Activated naive CD8-positive, alpha-beta T cell (primary cell): ENCODE measurements at regions not wholly inside any gene's neighbourhood (a gene's known extent, or its start where the extent isn't known, plus 50 kb on each side); places are given as distances from the start of the nearest gene placed in this dataset.

Experiments used
- H3K27ac Mint-ChIP-seq: one replicate; pipeline ENCODE4 v1.8.0; 2021; ENCODE audit warnings: mixed read lengths
- H3K27me3 Mint-ChIP-seq: one replicate; pipeline ENCODE4 v1.8.0; 2021; ENCODE audit warnings: mixed read lengths
- H3K36me3 Mint-ChIP-seq: one replicate; pipeline ENCODE4 v1.8.0; 2021; ENCODE audit warnings: mixed read lengths
- H3K4me1 Mint-ChIP-seq: one replicate; pipeline ENCODE4 v1.8.0; 2021; ENCODE audit warnings: low read depth, mixed read lengths
- H3K4me3 Mint-ChIP-seq: one replicate; pipeline ENCODE4 v1.8.0; 2021; ENCODE audit warnings: mild to moderate bottlenecking, mixed read lengths
- H3K9me3 Mint-ChIP-seq: one replicate; pipeline ENCODE4 v1.8.0; 2021; ENCODE audit warnings: low read depth, mixed read lengths

- no peak overlapping the region for H3K27ac Mint-ChIP-seq
- no peaks in the 10 kb centered on the region for H3K27me3 Mint-ChIP-seq
- H3K4me1 Mint-ChIP-seq, result no peaks in the 10 kb centered on the region
- H3K9me3 Mint-ChIP-seq, result no peaks in the 10 kb centered on the region
- no peaks in the 10 kb centered on the region for H3K36me3 Mint-ChIP-seq
- no peak overlapping the region for H3K4me3 Mint-ChIP-seq
These were observed 449.1 kb downstream of the BCOR start for GRCh38 chrX:39648548-39649254.

DNA sequence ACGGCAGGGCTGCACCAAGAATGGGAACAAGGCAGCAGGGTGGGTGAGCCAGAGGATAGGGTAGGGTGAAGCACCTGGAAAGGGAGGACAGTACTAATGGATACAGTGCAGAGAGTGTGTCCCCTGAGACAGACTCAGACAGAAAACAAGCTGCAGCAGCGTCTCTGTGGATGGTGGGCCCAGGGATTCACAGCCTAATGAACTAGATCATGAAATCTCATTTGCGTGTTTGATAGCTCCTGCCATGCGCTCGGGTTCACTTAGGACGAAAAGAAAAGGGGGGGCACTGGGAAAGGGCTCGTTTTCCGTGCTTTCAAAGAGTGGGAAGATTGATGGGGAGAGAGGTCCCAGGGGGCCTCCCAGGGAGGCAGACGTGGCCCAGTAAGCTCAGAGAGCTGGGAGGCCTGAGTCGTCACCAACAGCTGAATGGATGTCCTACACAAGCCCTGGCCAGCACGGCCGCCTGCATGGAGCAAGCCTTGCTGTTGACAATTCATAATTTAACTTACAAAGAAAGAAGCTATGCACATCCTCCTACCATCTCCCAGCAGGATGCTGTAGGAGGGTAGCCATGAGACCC lies 446.9 kb downstream of the BCOR start:
- Mint-ChIP-seq H3K27ac (no peak overlapping the region), H3K27me3 (no peaks in the 10 kb centered on the region), H3K36me3 (no peaks in the 10 kb centered on the region), H3K9me3 (no peaks in the 10 kb centered on the region), H3K4me3 (no peak overlapping the region), H3K4me1 (peaks cover 10% of the 10 kb centered on the region)

DNA sequence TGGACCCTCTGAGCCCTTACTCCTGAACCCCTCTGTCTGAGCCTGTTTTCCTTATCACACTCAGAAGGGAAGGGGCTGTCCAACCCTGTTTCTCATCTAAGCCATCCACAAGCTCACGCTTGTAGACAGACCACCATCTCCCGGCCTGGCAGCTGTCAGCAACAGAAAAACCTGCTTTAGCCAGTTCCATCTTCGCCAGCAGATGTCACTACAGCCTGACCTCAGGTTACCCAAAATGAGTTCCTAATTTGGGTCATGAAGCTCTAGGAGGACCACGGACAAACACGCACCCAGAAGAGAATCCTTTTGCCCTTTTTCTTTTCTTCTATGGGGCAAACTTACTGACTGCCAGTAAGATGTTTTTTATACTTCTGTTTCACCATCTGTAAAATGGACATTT lies 445.4 kb downstream of the BCOR start:
- peaks cover 10% of the 10 kb centered on the region for H3K4me1 Mint-ChIP-seq
- H3K27ac Mint-ChIP-seq, result no peak overlapping the region
- H3K9me3 Mint-ChIP-seq, result no peaks in the 10 kb centered on the region
- H3K36me3 Mint-ChIP-seq, result no peaks in the 10 kb centered on the region
- no peaks in the 10 kb centered on the region for H3K27me3 Mint-ChIP-seq
- no peak overlapping the region for H3K4me3 Mint-ChIP-seq

GRCh38 chrX:39653691-39654090 lies 444.1 kb downstream of the BCOR start:
- no peak overlapping the region for H3K27ac Mint-ChIP-seq
- H3K4me1 Mint-ChIP-seq, result peaks cover 10% of the 10 kb centered on the region

DNA sequence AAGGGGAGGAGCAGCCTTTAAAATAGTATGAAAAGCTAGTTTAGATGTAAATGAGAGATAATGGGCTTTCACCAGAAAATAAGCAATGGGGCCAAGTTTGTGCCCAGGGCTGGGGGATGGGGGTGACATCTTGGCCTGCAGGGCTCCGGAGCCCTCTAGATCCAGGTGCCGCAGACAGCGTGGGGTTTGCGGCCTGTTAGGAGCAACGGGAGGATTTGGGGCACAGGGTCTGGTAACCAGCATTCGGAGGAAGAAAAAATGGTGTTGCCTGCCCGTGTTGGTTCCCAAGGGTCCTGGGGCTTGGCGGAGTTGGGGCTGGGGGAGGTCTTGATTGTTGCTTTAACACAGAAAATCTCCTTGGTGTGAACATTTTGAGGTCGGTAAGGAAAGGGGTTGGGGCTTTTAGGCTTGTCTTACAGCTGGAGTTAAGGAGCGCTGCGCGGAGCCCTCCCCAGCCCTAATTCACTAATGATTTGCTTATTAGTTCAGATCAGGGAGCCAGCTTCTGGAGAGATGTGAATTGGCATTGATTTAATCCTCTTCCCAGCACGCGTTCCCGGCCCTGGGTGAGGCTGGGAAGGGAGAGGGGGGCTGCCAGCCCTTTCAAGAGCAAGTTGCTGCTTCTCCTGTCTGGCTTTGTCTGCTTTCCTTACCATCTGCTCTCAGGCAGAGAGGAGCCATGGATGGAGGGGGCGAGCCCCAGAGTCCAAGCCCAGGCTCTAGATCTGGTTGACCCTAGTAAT lies 443.4 kb downstream of the BCOR start:
- Mint-ChIP-seq H3K27me3 (no peaks in the 10 kb centered on the region), H3K36me3 (no peaks in the 10 kb centered on the region), H3K4me1 (peaks cover 10% of the 10 kb centered on the region), H3K27ac (no peak overlapping the region), H3K9me3 (no peaks in the 10 kb centered on the region), H3K4me3 (no peak overlapping the region)

More at GRCh38 chrX:39653691-39654090, 444.1 kb downstream of the BCOR start:
- Mint-ChIP-seq H3K27me3 (no peaks in the 10 kb centered on the region), H3K9me3 (no peaks in the 10 kb centered on the region), H3K4me3 (no peak overlapping the region), H3K36me3 (no peaks in the 10 kb centered on the region)

GRCh38 chrX:39654952-39655351 lies 442.8 kb downstream of the BCOR start:
- Mint-ChIP-seq H3K9me3 (no peaks in the 10 kb centered on the region), H3K27me3 (no peaks in the 10 kb centered on the region), H3K4me1 (peaks cover 10% of the 10 kb centered on the region), H3K36me3 (no peaks in the 10 kb centered on the region), H3K4me3 (no peak overlapping the region), H3K27ac (no peak overlapping the region)

GRCh38 chrX:39661116-39661907 lies 436.4 kb downstream of the BCOR start:
- Mint-ChIP-seq H3K27ac (no peak overlapping the region), H3K4me3 (no peak overlapping the region), H3K27me3 (no peaks in the 10 kb centered on the region), H3K36me3 (no peaks in the 10 kb centered on the region), H3K4me1 (no peaks in the 10 kb centered on the region), H3K9me3 (no peaks in the 10 kb centered on the region)

DNA sequence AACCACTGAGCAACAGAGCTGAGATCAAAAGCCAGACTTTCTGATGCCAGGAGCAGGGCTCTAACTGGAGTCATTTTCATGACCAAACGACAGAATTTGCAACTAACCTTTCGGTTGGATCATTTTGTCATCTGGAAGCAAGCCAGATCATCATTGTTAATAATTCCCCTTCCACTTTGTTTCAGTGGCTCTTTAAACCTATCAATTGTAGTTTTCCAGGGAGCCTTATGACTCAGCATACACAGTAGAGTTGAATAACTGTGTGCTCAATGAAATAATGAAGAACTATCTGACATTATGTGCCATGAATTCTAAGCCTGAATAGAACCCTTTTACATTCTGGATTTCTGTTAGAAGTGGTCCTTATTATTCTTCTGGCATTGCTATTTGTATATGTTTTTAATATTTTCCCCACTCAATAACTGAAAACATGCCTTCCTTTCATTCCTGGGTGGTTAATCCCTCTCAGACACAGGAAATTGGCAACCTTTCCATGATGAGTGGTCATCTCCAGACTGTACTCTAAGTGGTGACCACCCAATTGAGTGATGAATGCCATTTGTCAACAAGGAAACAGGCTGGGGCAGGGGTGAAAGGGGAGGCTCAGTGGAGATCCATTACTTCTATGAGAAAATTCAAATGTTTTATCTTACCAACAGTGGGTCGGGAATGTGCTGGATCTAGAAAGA lies 431.8 kb downstream of the BCOR start:
- H3K9me3 Mint-ChIP-seq, result no peaks in the 10 kb centered on the region

GRCh38 chrX:39667191-39667590 lies 430.6 kb downstream of the BCOR start:
- no peaks in the 10 kb centered on the region for H3K4me1 Mint-ChIP-seq
- no peaks in the 10 kb centered on the region for H3K9me3 Mint-ChIP-seq
- H3K4me3 Mint-ChIP-seq, result no peak overlapping the region
- H3K36me3 Mint-ChIP-seq, result no peaks in the 10 kb centered on the region
- H3K27me3 Mint-ChIP-seq, result no peaks in the 10 kb centered on the region
- no peak overlapping the region for H3K27ac Mint-ChIP-seq

More for the DNA sequence above, 431.8 kb downstream of the BCOR start:
- Mint-ChIP-seq H3K4me1 (no peaks in the 10 kb centered on the region), H3K27me3 (no peaks in the 10 kb centered on the region), H3K36me3 (no peaks in the 10 kb centered on the region), H3K27ac (no peak overlapping the region), H3K4me3 (no peak overlapping the region)

DNA sequence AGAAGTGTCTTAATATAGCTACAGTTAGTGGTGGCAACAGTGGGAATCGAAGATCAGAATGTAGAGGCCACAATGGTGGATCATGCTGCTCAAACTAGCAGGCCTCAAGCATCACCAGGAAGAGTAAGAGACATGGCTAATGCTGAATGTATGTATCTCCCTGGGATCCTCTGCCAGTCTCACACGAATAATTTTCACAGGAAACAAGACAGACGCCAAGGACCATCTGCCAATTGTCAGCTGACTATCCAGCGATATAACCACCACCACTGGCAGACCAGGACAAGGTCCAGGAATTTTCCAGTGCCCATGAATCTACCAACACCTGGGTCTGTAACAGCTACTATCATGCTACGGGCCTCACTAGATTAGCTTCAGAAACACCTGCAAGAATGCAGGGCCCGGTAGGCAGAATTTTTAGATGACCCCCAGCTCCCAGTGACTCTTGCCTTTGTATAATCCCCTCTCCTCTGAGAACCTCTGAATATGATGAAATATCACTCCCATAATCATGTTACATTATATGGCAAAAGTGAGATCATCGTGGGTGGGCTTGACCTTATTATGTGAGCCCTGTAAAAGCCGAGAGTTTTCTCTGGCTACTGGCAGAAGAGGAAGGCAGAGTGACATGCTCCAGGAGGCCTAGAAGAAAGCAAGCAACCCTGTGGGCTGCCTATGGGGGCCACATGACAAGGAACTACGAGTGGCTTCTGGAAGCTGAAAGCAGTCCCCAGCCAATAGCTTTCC lies 429.8 kb downstream of the BCOR start:
- Mint-ChIP-seq H3K4me3 (no peak overlapping the region), H3K27me3 (no peaks in the 10 kb centered on the region), H3K36me3 (no peaks in the 10 kb centered on the region), H3K9me3 (no peaks in the 10 kb centered on the region), H3K27ac (no peak overlapping the region), H3K4me1 (no peaks in the 10 kb centered on the region)

- Mint-ChIP-seq H3K36me3 (no peaks in the 10 kb centered on the region), H3K9me3 (no peaks in the 10 kb centered on the region), H3K4me3 (no peak overlapping the region), H3K27me3 (no peaks in the 10 kb centered on the region), H3K27ac (no peak overlapping the region), H3K4me1 (no peaks in the 10 kb centered on the region)
These were observed 428.1 kb downstream of the BCOR start for GRCh38 chrX:39669668-39670067.

- no peak overlapping the region for H3K4me3 Mint-ChIP-seq
- H3K27ac Mint-ChIP-seq, result no peak overlapping the region
- H3K4me1 Mint-ChIP-seq, result no peaks in the 10 kb centered on the region
- H3K36me3 Mint-ChIP-seq, result no peaks in the 10 kb centered on the region
- no peaks in the 10 kb centered on the region for H3K9me3 Mint-ChIP-seq
- H3K27me3 Mint-ChIP-seq, result no peaks in the 10 kb centered on the region
These were observed 427.5 kb downstream of the BCOR start for GRCh38 chrX:39670281-39670680.

DNA sequence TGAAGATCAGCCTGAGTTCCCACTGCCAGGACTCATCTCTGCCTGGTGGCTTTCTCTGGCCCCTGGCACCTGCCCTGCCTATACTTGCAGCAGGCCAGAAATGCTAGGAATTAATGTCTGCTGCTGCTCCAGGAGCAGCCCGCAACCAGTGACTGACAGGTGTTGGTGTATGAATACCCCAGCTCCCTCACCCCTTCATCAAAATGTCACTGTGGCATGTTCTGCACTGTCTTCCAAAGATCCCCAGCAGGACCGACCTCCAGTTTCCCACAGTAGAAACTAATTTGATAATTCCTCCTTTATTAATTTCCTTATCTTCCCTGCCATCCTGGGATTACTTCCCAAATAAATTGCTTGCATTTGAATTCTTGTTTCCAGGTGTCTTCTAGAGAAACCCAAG lies 425.4 kb downstream of the BCOR start:
- Mint-ChIP-seq H3K4me3 (no peak overlapping the region), H3K36me3 (no peaks in the 10 kb centered on the region), H3K4me1 (no peaks in the 10 kb centered on the region), H3K27me3 (no peaks in the 10 kb centered on the region), H3K9me3 (no peaks in the 10 kb centered on the region), H3K27ac (no peak overlapping the region)
